HG03097 (cell line): ENCODE measurements at regions not wholly inside any gene's neighbourhood (a gene's known extent, or its start where the extent isn't known, plus 50 kb on each side); places are given as distances from the start of the nearest gene placed in this dataset.
A peak's percentile ranks its signal among the peaks of the same experiment; 100 is the strongest.
"Not testable (repeated sequence)": the region's sequence is repeated elsewhere in the genome, so short reads cannot be mapped to it uniquely, and the experiment has no call there.

ENCODE experiments used
- ATAC-seq: cut with Tn5 transposase; IDR thresholded peaks from one replicate; pipeline ENCODE4 v1.9.1; 2021; ENCODE audit not compliant: unreplicated experiment, low FRiP score

DNA sequence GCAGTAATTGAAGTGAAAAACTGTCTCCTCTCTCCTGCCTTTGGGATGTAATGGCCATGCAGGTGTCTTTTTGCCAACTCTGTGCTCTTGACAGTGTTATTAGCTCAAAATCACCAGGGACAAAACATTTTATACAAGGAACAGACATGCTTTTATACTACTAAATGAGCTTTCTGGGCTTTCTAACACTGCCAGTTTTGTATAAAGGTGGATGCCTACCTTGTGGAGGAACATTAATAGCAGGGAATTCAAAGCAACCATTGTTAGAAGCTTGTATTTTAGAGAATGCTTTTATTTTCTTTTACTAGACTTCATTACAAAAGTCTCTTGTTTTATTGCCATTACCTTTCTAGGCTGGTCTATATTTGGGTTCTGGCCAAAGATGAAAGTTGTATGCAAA lies 54.7 kb upstream of the ARSJ start:
- ATAC-seq = no peak

DNA sequence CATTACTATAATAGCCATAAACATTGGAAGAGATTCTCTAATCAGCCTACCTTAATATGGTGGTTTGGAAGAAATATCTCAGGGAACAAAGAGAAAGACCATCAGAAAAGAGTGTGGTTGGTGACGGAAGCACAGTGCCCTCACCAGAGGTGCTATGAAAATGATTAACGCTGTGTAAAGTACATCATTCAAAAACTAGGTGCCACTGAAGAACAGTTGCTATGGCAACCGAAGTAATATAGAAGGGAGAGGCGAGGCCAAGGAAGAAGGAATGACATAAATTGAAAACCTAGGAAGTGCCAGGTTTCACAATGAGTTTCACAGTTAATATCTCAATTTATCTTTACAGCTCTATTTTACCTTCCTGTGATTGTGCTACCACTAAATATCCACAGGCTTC lies 57.0 kb upstream of the ARSJ start:
- ATAC-seq = no peak

DNA sequence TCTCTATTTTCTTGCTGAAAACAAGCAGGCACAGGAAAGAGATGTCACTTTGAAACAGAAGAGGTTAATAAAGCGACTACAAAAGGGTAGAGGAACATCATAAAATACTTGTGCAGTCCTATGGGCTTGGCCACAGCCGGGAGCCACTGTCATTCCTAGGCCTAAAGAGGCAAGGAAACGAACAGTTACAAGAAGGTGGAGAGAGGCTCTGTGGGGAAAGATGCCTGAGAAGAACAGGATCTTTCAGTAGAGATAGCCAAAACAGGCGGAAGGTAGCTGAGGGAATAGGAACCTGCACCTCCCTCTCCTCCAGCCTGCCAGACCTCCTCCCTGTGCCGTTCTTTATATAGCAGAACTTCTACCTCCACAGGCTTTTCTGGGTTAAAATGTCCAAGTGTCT lies 57.4 kb upstream of the ARSJ start:
- ATAC-seq = no peak

DNA sequence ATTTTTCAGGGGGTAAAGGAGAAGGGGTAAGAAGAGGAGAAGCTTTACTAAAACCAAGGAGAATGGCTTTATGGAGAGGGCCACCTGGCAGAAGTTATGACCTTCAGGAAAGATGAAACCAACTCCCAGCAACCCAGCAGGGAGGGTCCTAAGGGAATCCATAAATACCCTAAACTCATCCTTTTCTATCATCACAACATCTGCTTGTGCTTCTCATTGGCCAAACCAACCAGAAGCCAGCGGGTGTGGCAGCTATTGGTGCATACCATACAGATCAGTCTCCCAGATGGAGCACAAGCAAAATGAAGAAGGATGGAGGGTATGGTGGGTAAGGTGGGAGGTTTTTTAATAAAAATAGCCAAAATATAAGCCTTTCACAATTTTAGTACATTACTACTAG lies 58.5 kb upstream of the ARSJ start:
- no peak for ATAC-seq

DNA sequence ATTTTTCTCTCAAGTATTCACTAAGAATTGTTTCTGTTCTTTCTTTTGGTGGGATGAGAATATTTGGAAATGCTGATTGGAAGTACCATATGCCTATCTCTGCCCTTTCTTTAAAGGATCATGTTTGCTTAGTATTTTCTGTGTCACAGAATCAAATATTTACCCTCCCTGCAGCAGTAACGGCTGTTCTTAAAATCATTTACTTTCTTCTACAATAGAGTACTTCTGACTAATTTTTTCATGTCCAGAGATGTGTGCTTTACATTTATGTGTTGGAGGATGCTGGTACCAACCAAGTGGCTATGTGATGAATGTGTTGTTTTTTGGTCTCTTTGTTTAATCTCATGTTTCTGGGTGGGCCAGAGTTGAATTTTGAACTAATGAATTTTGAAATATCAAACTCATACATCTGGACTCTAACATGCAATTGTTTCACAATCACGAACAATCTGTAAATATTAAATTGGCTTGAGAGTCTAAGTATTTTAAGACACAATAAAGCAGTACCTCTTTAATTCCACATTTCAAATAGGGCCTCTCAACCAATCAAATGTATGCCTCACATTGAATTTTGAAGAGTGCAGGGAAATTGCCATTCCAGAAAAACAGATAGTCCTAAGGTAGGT lies 59.4 kb upstream of the ARSJ start:
- no peak for ATAC-seq

DNA sequence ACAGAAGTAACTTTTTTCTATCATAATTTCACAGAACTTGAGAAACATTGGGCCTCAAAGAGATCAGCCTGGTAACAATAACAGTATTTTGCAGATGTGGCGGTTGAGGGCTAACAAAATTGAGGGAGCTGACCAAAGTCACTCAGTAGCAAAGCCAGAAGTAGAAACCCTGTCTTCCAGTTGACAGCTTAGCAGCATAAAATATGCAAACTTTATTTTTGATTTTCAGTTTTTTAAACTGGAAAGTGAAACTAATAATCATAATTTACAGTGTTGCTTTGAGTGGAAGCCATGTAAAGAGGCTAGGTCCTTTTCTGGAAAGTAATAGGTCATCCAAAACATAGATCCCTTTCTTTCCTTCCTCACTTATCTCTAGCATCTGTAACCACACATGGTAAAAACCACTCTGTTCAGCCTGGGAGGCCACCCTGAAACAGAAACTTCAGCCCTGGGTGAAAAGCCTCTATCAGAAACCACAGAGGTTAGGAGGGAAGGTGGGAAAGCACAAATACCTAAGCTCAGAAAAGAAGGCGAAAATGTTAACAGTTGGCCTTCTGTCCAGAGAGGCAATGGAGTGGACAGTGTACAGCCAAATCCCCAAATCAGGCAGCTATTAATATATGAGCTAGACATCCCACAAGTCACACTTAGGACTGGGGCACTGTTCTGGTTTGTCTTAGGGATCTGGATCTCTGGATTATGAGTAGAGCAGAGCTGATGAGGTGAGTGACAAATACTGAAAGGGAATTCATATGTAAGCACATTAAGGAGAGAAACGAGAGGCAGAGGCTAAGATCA lies 61.1 kb upstream of the ARSJ start:
- peak; percentile 93 for ATAC-seq

DNA sequence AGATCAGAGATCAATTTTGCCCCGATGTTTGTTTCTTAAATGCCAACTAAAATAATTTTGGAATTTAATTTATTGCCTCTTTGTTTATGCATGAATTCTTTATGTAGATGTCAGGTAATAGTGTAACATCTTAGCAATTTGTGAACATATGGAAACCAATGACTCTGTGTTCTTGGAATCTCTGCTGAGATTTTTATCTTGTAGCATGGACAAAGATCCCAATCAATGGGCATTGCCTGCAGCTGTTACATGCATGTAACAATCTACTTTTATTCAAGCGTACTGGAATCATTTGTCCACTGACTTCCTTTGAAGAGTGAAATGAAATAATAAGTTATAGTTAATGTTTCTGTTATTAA lies 61.6 kb upstream of the ARSJ start:
- no peak for ATAC-seq

DNA sequence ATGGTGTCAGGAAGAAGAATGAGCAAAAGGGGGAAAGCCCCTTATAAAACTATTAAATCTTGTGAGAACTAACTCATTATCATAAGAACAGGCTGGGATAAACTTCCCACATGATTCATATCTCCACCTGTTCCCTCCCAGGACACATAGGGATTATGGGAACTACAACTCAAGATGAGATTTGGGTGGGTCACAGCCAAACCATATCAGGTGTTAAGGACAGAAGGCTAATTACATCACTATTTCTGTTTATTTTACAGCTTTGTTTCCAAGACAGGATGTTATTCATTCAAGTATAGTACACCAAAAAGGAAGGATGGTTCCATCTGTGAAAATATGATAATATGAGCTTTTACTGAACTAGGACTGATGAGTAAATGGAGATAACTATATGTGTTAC lies 63.7 kb upstream of the ARSJ start:
- no peak for ATAC-seq

DNA sequence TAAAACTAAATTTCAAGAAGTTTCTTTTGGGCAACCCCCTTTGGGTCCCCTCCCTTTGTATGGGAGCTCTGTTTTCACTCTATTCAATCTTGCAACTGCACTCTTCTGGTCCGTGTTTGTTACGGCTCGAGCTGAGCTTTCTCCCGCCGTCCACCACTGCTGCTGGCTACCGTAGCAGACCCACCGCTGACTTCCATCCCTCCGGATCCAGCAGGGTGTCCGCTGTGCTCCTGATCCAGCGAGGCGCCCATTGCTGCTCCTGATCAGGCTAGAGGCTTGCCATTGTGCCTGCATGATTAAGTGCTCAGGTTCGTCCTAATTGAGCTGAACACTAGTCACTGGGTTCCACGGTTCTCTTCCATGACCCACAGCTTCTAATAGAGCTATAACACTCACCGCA lies 64.9 kb upstream of the ARSJ start:
- ATAC-seq = not testable (repeated sequence)

DNA sequence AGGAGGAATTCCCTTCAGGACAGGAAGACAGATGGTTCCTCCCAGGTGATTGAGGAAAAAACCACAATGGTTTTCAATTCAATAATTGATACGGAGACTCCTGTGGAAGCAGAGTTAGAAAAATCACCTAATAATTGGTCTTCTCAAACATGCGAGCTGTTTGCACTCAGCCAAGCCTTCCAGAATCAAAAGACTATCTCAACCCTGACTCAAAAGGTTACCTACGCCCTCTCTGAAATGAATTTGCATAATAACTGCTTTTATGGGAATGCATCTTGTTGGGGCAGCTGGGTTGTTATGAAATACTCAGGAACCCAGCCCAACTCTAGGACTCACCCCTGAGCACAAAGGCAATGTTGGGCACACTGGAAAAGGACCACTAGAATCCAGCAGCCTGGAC lies 66.9 kb upstream of the ARSJ start:
- ATAC-seq = no peak

DNA sequence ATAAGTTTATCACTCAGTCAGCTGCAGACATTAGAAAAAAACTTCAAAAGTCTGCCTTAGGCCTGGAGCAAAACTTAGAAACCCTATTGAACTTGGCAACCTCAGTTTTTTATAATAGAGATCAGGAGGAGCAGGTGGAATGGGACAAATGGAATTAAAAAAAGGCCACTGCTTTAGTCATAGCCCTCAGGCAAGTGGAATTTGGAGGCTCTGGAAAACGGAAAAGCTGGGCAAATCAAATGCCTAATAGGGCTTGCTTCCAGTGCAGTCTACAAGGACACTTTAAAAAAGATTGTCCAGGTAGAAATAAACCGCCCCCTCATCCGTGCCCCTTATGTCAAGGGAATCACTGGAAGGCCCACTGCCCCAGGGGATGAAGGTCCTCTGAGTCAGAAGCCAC lies 68.7 kb upstream of the ARSJ start:
- not testable (repeated sequence) for ATAC-seq

DNA sequence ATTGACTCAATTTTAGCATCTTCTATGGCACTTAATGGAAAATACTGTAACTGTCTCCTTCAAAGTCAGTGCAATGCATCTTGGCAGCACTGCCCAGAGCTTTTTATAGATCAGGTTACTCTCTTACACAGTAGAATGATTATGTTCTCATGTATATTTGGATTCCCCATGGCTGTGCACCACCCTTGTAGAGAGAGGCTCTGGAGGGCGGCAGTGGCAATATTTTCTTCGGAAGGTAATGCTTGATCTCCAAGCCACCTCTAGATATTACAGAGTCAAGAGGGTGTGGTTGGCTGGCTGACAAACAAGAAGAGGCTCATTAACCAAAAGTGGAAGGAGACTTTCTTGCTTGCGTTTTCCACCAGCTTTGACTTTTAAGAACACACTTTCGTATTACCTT lies 72.8 kb upstream of the ARSJ start:
- ATAC-seq = no peak

DNA sequence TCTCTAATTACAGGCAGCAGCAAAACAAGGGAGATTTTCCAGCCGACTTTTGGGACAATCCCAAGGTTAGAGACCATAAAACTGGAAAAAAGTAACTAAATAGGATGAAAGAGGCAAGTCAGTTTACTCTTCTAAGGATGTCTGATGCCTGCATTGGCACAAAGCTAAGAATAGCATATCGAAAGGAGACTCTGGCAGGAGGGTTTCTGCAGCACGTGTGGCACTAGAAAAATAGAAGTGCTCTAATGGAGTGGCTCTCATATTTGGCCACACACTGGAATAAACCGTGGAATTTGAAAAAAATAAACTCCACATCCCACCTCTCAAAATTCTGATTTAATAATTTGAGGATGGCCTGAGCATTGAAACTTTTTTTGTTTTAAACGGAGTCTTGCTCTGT lies 77.2 kb upstream of the ARSJ start:
- no peak for ATAC-seq

DNA sequence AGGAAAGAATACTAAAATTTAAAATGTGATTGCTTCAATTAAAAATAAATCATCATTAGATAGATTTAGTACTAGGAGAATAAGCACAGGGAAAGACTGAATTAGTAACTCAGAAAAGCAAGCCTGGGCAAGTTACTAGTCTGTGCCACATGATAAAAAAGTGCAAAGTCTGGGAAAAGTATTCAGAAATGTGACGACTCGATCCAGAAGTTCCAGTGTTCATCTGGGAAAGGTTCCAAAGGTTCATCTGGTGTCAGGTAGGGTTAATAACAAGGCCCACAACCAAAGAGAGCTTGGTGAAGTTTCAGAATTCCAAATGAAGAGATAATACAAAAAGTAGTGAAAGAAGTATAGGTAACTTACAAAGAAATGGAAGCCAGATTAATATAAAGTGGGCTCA lies 78.3 kb upstream of the ARSJ start:
- no peak for ATAC-seq

DNA sequence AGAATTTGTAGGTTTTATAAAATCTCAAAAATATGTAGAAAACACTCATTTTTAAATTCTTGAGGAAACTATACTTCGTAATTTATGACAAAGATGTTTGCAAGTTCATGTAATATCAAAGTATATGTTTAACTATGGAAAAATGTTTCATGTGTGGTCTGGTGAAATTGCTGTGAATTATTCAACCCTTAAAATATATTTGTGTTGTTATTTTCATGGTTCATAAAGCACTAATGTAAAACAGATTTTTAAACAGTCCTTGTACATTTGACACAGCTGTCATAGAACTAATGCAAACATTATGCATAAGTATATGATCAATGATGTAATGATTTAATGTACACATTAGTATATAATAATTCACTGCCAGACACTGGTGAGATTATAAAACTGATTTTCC lies 83.1 kb upstream of the ARSJ start:
- ATAC-seq = no peak

DNA sequence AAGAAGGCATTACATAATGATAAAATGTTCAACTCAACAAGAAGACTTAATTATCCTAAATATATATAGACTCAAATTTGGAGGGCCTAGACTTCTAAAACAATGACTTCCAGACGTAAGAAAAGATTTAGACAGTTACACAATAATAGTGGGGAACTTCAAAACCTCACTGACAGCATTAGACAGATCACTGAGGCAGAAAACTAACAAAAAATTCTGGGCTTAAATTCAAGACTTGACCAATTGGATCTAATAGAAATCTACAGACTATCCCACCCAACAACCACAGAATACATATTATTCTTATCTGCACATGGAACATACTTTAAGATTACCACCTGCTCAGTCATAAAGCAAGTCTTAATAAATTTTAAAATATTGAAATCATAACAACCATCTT lies 93.3 kb upstream of the ARSJ start:
- ATAC-seq = no peak

DNA sequence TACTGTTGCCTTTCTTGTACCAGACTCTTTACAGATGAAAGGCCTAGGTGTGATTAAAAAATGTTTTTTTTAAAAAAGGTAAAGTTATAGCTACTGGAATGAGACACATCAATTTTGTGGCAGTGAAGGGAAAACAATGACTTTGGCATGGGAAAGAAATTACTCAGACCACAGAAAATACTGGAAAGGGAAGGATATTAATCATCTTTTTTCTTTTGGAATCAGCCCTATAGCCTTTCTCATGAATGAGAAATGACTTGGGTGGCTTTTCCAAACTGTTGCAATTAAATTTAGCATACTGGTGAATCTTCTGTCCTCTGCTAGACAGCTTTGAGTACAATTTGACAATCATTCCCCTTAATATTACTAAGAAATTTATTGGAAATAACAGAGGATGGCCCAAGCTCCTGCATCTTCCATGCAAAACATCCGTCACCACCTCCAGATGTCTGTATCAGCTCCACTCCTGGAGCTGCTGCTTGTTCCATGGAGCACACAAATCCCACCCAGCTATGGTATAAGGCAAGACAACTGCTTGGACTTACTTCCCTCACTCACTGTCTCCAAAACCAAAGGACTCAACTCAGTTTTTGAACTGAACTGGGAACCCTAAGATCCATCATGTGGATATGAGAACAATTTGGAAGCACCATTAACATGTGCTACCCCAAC lies 97.6 kb upstream of the ARSJ start:
- no peak for ATAC-seq

DNA sequence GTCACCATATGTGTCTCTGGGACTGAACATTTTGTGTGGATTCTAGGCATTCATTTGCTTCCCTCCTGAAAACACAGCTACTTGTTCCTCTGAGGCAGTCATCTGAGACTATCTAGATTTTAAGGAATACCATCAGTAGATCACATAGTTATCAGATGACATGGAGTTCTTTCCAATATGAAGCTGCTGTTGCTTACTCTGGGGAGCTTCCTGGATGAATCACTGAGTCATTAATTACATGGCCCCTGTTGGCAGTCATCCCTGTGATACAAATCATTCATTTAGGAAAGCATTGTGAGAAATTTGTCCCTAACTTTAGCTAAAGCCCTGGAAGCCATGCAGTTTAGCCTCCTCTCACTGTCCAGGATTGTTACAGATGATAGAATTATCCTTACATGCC lies 98.2 kb upstream of the ARSJ start:
- ATAC-seq = no peak

DNA sequence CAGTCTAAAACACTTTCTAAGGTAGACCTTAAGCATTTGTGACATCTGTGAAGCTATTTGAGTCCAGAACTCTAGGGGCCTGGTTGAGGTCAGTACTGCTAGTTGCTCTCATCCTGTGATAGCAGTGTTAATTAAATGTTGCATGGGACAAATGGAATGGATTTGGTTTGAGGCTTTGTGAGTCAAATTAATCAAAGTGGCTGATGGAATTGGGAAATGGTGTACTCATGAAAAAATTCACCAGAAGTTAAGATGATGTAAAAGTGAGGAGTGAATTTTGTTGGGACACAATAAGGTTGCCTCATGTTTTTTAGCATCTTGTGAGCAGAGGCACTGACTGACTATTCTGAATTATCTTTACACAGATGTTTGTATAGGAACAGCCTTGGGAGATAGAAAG lies 99.2 kb upstream of the ARSJ start:
- ATAC-seq = no peak

DNA sequence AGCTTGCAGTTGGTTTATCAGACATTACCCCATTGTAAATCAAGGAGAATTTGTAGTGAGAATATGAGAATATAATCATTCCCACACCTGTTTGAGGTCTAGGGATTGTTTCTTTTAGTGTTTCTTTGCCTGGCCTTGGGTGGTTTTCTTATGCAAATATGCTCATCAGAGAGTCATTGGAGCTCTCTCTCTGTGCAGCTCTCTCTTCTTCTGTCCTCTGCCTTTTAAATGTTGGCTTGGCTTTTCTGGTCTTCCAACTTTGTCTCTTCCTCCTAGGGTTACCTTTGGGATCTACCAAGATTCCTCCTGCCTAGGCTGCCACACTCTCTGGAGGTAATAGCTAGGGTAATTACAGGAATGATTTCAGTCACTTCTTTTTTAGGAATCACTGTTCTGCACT lies 102.3 kb upstream of the ARSJ start:
- ATAC-seq = no peak

DNA sequence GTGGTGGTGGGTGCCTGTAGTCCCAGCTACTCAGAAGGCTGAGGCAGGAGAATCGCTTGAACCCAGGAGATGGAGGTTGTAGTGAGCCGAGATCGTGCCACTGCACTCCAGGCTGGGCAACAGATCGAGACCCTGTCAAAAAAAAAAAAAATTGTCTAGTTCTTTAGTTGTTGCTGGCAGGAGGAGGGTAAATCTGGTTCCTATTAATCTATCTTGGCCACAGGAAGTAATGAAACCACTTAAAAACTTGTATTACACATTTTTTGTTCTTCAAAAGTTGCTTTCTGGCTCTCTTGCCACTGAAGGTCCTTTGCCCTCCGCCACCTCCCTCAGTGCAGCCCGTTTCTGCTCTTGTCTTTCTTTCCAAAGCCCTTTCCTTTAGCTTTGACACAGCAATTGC lies 102.9 kb upstream of the ARSJ start:
- no peak for ATAC-seq
